ENCODE measurements at regions not wholly inside any gene's neighbourhood (a gene's known extent, or its start where the extent isn't known, plus 50 kb on each side); places are given as distances from the start of the nearest gene placed in this dataset.

GRCh38 chr16:64236316-64236715 lies 885.5 kb downstream of the CDH11 start:
- Histone ChIP-seq H2AFZ (ENCODE audit: low read depth, low read length) (no peak overlapping the region), H4K20me1 (ENCODE audit: insufficient read depth) (no peaks in the 10 kb centered on the region), H3K9ac (ENCODE audit: low read length) (no peak overlapping the region), H3K36me3 (ENCODE audit: insufficient read depth, low read length) (no peaks in the 10 kb centered on the region), H3K4me2 (ENCODE audit: low read length) (no peak overlapping the region), H3K9me3 (ENCODE audit: low read length) (no peaks in the 10 kb centered on the region), H3F3A (ENCODE audit: insufficient read depth, low read length, poor library complexity, severe bottlenecking) (no peaks in the 10 kb centered on the region), H3K27me3 (ENCODE audit: insufficient read depth, low read depth, low read length) (no peaks in the 10 kb centered on the region), H3K27ac (ENCODE audit: low read length) (peak overlapping the region; percentile 2), H3K9me2 (ENCODE audit: insufficient read depth, low read length) (no peaks in the 10 kb centered on the region), H3K4me3 (ENCODE audit: low read length) (no peak overlapping the region), H3K79me2 (replicated peaks; ENCODE audit: insufficient read depth, low read length) (no peaks in the 10 kb centered on the region)
- TF ChIP-seq REST (IDR thresholded peaks at IDR 0.05; ENCODE audit: borderline replicate concordance) (no peak), POLR2AphosphoS5 (IDR thresholded peaks at IDR 0.05) (no peak), EP300 (conservative IDR thresholded peaks at IDR 0.05; ENCODE audit: poor library complexity, severe bottlenecking) (peak; percentile 19), MXI1 (conservative IDR thresholded peaks at IDR 0.05; ENCODE audit: poor library complexity, severe bottlenecking) (no peak), EZH2 (IDR thresholded peaks at IDR 0.05; ENCODE audit: borderline replicate concordance, insufficient read depth, low read length, poor library complexity, severe bottlenecking) (no peak), RAD21 (conservative IDR thresholded peaks at IDR 0.05) (no peak), CTCF (IDR thresholded peaks at IDR 0.05; ENCODE audit: poor library complexity, severe bottlenecking) (no peak), SMC3 (conservative IDR thresholded peaks at IDR 0.05; ENCODE audit: poor library complexity) (no peak)

GRCh38 chr16:64234200-64234599 lies 887.7 kb downstream of the CDH11 start:
- H3K9ac ChIP-seq (ENCODE audit: low read length): no peak overlapping the region
- no peaks in the 10 kb centered on the region for H3K27me3 ChIP-seq (ENCODE audit: insufficient read depth, low read depth, low read length)
- H3K9me2 ChIP-seq (ENCODE audit: insufficient read depth, low read length): no peaks in the 10 kb centered on the region
- H3F3A ChIP-seq (ENCODE audit: insufficient read depth, low read length, poor library complexity, severe bottlenecking): no peaks in the 10 kb centered on the region
- H3K79me2 ChIP-seq (replicated peaks; ENCODE audit: insufficient read depth, low read length): no peaks in the 10 kb centered on the region
- H3K27ac ChIP-seq (ENCODE audit: low read length): no peak overlapping the region
- H3K4me2 ChIP-seq (ENCODE audit: low read length): no peak overlapping the region
- H3K9me3 ChIP-seq (ENCODE audit: low read length): no peaks in the 10 kb centered on the region
- H4K20me1 ChIP-seq (ENCODE audit: insufficient read depth): no peaks in the 10 kb centered on the region
- no peak for TF ChIP-seq REST (IDR thresholded peaks at IDR 0.05; ENCODE audit: borderline replicate concordance)
- TF ChIP-seq SMC3 (conservative IDR thresholded peaks at IDR 0.05; ENCODE audit: poor library complexity): no peak
- TF ChIP-seq POLR2AphosphoS5 (IDR thresholded peaks at IDR 0.05): no peak
- no peak for TF ChIP-seq CTCF (IDR thresholded peaks at IDR 0.05; ENCODE audit: poor library complexity, severe bottlenecking)
- TF ChIP-seq EZH2 (IDR thresholded peaks at IDR 0.05; ENCODE audit: borderline replicate concordance, insufficient read depth, low read length, poor library complexity, severe bottlenecking): no peak
- no peak for TF ChIP-seq EP300 (conservative IDR thresholded peaks at IDR 0.05; ENCODE audit: poor library complexity, severe bottlenecking)
- TF ChIP-seq RAD21 (conservative IDR thresholded peaks at IDR 0.05): no peak
- TF ChIP-seq TAF1 (IDR thresholded peaks at IDR 0.05; ENCODE audit: low read depth): no peak
- TF ChIP-seq MXI1 (conservative IDR thresholded peaks at IDR 0.05; ENCODE audit: poor library complexity, severe bottlenecking): no peak
- no peak overlapping the region for H3K4me3 ChIP-seq (ENCODE audit: low read length)
- H3K36me3 ChIP-seq (ENCODE audit: insufficient read depth, low read length): no peaks in the 10 kb centered on the region
- H2AFZ ChIP-seq (ENCODE audit: low read depth, low read length): no peak overlapping the region
